ENCODE measurements at regions not wholly inside any gene's neighbourhood (a gene's known extent, or its start where the extent isn't known, plus 50 kb on each side); places are given as distances from the start of the nearest gene placed in this dataset.
"Not testable (repeated sequence)": the region's sequence is repeated elsewhere in the genome, so short reads cannot be mapped to it uniquely, and the experiment has no call there.

- Histone ChIP-seq H3K9me3 (ENCODE audit: insufficient read depth, low read length) (no peaks in the 10 kb centered on the region), H3K9ac (ENCODE audit: low read length) (no peak overlapping the region), H3K4me2 (ENCODE audit: low read depth, low read length, poor library complexity, severe bottlenecking) (no peak overlapping the region)
Measured at GRCh38 chr15:24784506-24784905, 108.9 kb downstream of the NPAP1 start.

GRCh38 chr15:24786347-24786746, 110.8 kb downstream of the NPAP1 start:
- H3K9ac ChIP-seq (ENCODE audit: low read length), result no peak overlapping the region
- no peak overlapping the region for H3K27ac ChIP-seq (ENCODE audit: low read depth, low read length)
- H3K4me2 ChIP-seq (ENCODE audit: low read depth, low read length, poor library complexity, severe bottlenecking), result no peak overlapping the region
- H3K36me3 ChIP-seq (ENCODE audit: low read length), result no peaks in the 10 kb centered on the region
- no peak overlapping the region for H2AFZ ChIP-seq (ENCODE audit: low read depth, low read length, severe bottlenecking)
- no peaks in the 10 kb centered on the region for H3K27me3 ChIP-seq (ENCODE audit: low read length)
- H3F3A ChIP-seq (ENCODE audit: insufficient read depth), result no peaks in the 10 kb centered on the region
- no peaks in the 10 kb centered on the region for H4K20me1 ChIP-seq (ENCODE audit: low read depth, low read length)
- H3K9me3 ChIP-seq (ENCODE audit: insufficient read depth, low read length), result no peaks in the 10 kb centered on the region
- TF ChIP-seq EZH2phosphoT487 (conservative IDR thresholded peaks at IDR 0.05; ENCODE audit: low read length) (no peak), CTCF (IDR thresholded peaks at IDR 0.05; ENCODE audit: insufficient read depth, low read length, poor library complexity, severe bottlenecking) (no peak)
- no peaks in the 10 kb centered on the region for H3K79me2 ChIP-seq (ENCODE audit: insufficient read depth, low read length)
- no peak overlapping the region for H3K4me3 ChIP-seq (ENCODE audit: insufficient read depth, low read length, poor library complexity, severe bottlenecking)
- H3K9me2 ChIP-seq (replicated peaks; ENCODE audit: insufficient read depth, low read length), result no peaks in the 10 kb centered on the region

More at GRCh38 chr15:24784506-24784905, 108.9 kb downstream of the NPAP1 start:
- Histone ChIP-seq H3K4me3 (ENCODE audit: insufficient read depth, low read length, poor library complexity, severe bottlenecking) (no peak overlapping the region), H4K20me1 (ENCODE audit: low read depth, low read length) (no peaks in the 10 kb centered on the region), H3K9me2 (replicated peaks; ENCODE audit: insufficient read depth, low read length) (no peaks in the 10 kb centered on the region), H3K79me2 (ENCODE audit: insufficient read depth, low read length) (no peaks in the 10 kb centered on the region), H3F3A (ENCODE audit: insufficient read depth) (no peaks in the 10 kb centered on the region), H3K27me3 (ENCODE audit: low read length) (no peaks in the 10 kb centered on the region), H2AFZ (ENCODE audit: low read depth, low read length, severe bottlenecking) (no peak overlapping the region), H3K36me3 (ENCODE audit: low read length) (no peaks in the 10 kb centered on the region), H3K27ac (ENCODE audit: low read depth, low read length) (no peak overlapping the region)
- TF ChIP-seq CTCF (IDR thresholded peaks at IDR 0.05; ENCODE audit: insufficient read depth, low read length, poor library complexity, severe bottlenecking) (no peak), EZH2phosphoT487 (conservative IDR thresholded peaks at IDR 0.05; ENCODE audit: low read length) (no peak)

- not testable (repeated sequence) for H3K9me2 ChIP-seq (replicated peaks; ENCODE audit: insufficient read depth, low read length); H3K27ac ChIP-seq (ENCODE audit: low read depth, low read length); H3K9ac ChIP-seq (ENCODE audit: low read length); H3K79me2 ChIP-seq (ENCODE audit: insufficient read depth, low read length); H3K4me3 ChIP-seq (ENCODE audit: insufficient read depth, low read length, poor library complexity, severe bottlenecking); H3K36me3 ChIP-seq (ENCODE audit: low read length); H4K20me1 ChIP-seq (ENCODE audit: low read depth, low read length); H2AFZ ChIP-seq (ENCODE audit: low read depth, low read length, severe bottlenecking); H3K27me3 ChIP-seq (ENCODE audit: low read length); H3K9me3 ChIP-seq (ENCODE audit: insufficient read depth, low read length); H3F3A ChIP-seq (ENCODE audit: insufficient read depth); H3K4me2 ChIP-seq (ENCODE audit: low read depth, low read length, poor library complexity, severe bottlenecking)
Measured at GRCh38 chr15:24802624-24803023, 127.0 kb downstream of the NPAP1 start.

- Histone ChIP-seq H3K27me3 (ENCODE audit: low read length) (no peaks in the 10 kb centered on the region), H3K36me3 (ENCODE audit: low read length) (no peaks in the 10 kb centered on the region), H3K9me2 (replicated peaks; ENCODE audit: insufficient read depth, low read length) (no peaks in the 10 kb centered on the region), H3F3A (ENCODE audit: insufficient read depth) (no peaks in the 10 kb centered on the region), H3K4me2 (ENCODE audit: low read depth, low read length, poor library complexity, severe bottlenecking) (no peak overlapping the region), H2AFZ (ENCODE audit: low read depth, low read length, severe bottlenecking) (no peak overlapping the region), H3K79me2 (ENCODE audit: insufficient read depth, low read length) (no peaks in the 10 kb centered on the region), H3K27ac (ENCODE audit: low read depth, low read length) (no peak overlapping the region), H4K20me1 (ENCODE audit: low read depth, low read length) (no peaks in the 10 kb centered on the region), H3K9me3 (ENCODE audit: insufficient read depth, low read length) (no peaks in the 10 kb centered on the region), H3K4me3 (ENCODE audit: insufficient read depth, low read length, poor library complexity, severe bottlenecking) (no peak overlapping the region), H3K9ac (ENCODE audit: low read length) (no peak overlapping the region)
- TF ChIP-seq CTCF (IDR thresholded peaks at IDR 0.05; ENCODE audit: insufficient read depth, low read length, poor library complexity, severe bottlenecking) (no peak), EZH2phosphoT487 (conservative IDR thresholded peaks at IDR 0.05; ENCODE audit: low read length) (no peak)
Measured at GRCh38 chr15:24819680-24820079, 135.1 kb upstream of the SNRPN start.

Measured in SU-DHL-6 (cell line).